Right renal pelvis (tissue), 4 donors: ENCODE measurements at regions not wholly inside any gene's neighbourhood (a gene's known extent, or its start where the extent isn't known, plus 50 kb on each side); places are given as distances from the start of the nearest gene placed in this dataset.
"Not testable (repeated sequence)": the region's sequence is repeated elsewhere in the genome, so short reads cannot be mapped to it uniquely, and the experiment has no call there.

ENCODE experiments used
- DNase-seq, 4 donors: peaks; one replicate each; pipeline ENCODE4 v3.0.0-alpha.2; 2013; ENCODE audit warnings: low read depth in 4 of 4, low spot score in 3 of 4, missing footprints in 1 of 4

DNA sequence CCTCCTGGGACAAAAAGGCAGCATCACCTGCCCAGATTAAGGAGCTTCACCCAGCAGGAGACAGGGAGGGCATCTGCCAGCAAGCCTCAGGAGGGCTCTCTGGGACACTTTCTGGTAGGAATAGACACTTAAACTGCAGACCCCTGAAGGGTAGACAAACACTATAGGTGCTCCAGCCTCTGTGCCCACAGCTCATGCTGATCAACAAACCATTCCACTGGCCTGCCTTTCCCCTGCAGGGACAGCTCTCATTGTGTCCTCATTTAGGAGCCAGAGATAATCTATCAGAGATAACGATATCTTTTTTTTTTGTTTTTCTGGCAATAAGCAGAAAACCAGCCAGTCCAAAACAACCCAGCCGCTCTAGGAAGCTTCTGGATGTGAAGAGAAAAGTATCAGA, 251.8 kb upstream of the CCDC196 start:
- no peak for DNase-seq

DNA sequence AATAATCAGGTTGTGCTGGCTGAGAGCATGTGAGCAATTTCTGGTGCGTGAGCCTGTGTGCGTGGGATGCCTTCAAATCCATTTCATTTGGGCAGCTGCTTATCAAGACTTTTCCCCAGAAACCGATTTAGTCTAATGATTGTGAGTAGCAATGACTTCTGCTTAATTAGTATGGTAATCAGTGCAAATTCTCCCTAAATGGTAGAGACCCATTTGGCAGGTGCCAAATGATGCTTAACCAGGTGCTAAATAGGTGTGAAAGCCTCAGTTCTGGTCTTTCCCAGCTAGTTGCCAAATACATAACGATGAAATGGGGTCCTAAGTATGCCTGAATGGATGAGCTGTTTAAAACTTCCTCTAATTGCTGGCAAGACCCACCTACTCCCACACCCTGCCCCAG, 248.4 kb upstream of the CCDC196 start:
- DNase-seq = no peak

DNA sequence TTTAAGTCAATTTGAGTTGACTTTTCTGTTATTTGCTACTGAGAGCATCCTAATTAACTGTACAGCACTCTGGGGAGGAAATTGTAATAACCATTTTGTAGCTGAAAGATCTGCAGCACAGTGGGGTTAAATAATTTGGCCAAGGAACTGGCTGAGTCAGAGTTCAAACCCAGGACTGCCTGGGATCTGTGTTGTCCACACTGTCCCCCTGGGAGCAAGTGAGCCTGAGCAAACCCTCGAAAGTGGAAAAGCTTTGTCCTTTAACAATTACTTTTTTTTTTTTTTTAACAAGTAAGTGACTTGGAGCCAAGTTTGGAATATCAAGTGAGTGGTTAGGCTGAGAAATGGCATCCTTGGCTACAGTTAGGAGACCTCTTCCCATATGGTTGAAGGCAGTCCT, 247.2 kb upstream of the CCDC196 start:
- DNase-seq = no peak

DNA sequence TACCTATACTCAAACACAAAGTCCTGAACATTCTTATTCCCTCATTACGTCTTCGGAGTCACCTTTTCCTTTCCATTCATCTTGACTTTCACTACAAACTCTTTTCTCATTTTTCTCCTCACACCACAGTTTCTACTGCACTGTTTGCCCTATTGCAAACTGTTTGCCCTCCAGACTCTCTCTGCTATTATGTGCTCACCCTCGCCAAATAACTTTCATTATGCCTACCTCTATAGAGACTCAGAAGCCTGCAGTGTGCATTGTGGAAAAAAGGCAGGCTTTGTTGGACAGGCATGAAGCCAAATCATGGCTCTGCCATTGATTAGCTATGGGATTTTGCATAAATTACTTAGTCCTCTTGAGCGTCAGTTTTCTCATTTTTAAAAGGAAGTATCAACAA, 246.6 kb upstream of the CCDC196 start:
- DNase-seq = no peak

DNA sequence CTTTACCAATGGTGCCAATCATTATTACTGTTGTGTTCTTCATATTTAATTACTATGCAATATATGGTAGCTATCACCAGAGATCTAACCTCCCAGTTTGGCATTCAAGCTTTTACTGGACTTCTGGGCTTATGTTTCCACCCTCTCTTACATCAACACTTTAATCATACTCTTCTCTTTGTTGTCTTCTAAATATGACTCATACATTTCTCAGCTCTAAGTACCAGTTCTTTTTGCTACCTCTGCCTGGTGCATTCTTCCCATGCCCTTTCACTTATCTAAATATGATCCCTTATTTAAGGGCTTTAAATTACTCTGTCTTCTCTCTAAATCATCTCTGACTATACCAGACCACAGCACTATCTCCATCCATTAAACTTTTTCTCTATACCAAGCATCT, 246.1 kb upstream of the CCDC196 start:
- DNase-seq = no peak

DNA sequence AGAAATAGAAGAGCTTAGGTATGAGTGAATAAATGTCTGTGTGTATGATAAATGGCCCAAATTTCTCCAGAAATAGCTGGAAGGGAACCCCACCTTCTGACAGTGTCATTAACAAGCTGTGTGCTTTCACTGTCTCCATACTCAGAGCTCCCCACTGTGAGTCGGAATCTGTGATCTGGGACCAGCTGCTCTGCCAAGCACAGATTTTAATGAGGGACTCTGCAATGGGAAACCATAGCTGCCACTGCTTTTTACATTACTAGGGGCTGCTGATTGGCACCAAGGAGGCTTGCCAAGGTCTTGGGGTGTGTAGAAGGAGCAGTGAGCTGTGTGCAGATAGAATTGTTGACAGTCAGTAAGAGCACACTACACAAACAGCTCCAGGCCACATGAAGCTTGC, 244.2 kb upstream of the CCDC196 start:
- no peak for DNase-seq

DNA sequence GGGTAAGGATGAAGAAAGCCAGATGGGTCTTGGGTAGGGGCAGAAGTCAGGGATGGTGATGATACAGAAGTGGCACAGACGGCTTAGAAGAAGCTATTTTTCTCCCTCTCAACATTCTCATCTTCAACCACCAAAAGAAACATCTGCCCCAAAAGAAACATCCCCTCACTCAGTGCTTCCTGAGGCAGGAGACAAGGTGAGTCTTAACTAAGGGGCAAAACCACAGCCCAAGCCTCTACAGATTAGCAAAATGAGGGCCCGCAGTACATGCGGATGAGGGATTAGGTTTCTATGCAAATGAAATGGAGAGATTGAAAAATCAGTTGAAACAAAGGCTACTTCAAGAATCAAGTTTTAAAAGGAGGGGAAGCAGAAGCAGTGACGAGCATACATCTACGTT, 241.3 kb upstream of the CCDC196 start:
- DNase-seq = no peak

DNA sequence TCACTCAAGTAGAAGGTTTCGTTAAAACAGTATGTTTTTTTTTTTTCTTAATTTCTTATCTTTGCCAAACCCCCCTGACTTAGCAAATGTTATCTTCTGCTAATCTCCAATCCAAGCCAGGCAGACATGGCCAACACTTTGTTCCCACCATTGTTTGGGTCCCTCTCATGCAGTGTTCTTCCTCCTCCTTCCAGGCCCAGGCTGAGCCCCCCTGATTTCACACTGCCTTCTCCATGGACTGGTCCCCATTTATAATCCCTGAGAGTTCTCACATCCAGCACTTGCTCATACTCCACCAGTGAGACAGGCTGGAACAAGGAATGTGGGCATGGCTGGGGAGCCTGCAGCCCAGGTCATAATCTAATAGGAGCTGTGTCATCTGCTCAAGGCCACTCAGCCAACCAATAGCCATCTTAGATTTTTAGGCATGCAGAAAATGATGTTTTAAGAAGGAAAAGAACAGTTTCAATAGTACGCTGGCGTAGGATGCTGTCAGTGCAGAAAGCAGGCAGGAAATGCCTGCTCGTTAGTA, 238.4 kb upstream of the CCDC196 start:
- no peak for DNase-seq

DNA sequence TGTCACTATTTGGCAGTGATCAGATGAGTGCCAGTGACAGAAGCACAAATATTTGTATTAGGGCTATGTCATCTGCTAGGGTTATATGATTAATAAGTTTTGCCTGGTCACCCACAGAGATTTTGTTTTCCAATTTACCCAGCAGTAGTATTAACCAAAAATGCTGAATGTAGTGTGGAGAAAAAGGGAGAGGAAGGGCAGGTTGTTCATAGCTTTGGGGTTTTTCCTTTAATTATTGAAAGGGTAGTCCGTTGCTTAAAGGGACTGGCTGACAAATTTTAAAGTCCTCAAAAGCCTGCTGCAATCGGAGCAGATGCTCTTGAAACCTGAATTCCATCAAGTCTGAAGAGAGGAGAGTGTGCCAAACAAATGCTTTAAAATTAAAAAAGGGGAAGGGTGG, 237.9 kb upstream of the CCDC196 start:
- DNase-seq = no peak

DNA sequence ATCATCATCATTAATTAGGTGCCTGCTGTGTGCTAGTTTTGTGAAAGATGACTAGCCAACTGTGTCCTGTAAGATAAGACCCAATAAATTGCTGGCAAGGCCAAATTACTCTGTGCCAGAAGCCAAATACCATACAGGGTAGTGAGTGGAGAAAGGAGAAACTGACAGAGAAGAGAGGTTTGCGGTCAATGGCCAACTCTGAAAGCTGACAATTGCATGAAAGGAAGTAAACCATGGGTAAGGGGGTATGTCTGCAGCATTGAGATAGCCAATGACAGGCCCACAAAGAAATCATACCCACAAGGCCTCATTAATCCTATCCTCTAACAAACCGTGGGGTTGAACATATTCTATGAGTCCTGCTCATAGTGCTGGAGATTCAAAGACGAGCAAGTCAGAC, 236.6 kb upstream of the CCDC196 start:
- DNase-seq = no peak

DNA sequence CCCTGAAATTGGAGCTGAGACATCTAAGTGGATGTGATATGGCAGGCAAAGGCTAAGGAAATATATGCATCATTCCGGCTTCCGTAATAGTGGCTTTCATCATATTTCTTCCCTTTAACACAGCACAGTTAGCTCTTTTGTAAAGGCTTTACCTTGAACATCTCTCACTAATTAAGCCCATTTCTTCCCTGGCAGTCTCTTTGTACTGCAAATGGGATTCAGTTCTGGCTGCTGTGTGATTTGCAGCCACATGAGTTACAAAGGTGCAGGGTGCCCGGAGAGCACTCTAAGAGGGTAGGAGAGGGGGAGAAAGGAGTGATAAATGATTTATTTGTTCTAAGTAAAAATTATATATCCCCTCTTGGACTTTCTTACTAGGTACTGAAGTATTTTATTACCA, 232.1 kb upstream of the CCDC196 start:
- DNase-seq = no peak

DNA sequence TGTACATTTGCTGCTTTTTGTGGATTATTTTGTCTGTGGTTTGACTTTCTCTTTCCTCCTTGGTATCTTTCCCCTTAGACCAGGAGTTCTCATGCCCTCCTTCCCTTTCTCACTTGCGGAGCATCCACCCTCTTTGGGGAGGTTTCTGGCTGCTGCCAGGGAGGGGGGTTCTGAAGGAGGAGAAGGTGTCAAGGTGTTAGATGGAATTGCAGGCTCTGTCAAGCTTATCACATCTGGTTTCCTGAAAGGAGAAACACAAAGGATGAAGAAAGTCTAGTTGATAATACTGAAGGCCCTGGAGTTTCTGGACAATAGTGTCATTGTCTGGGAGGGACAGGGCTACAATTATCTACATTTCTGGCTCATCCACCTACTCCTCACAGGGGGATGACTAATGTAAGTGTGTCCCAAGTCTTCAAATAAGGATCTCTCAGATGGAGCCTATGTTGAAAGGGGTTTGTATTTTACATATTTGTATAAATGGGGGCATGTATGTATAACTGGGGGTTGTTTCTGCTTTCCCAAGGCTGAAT, 217.3 kb upstream of the CCDC196 start:
- no peak for DNase-seq

DNA sequence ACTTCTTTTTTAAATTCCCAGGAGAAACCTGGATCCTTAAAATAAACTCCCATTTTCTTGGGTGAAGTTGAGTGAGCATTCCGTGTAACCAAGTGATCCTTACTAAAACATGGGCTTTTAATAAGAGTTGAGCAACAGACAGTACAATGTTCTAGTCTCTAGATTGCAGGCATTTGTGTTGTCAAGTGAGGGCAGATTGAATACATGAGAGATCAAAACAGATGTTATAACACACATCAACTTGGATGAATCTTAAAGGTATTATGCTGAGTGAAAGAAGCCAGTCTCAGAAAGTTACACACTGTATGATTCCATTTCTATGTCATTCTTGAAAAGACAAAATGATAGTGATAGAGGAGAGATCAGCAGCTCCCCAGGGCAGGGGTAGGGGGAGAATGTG, 213.9 kb upstream of the CCDC196 start:
- DNase-seq = no peak

DNA sequence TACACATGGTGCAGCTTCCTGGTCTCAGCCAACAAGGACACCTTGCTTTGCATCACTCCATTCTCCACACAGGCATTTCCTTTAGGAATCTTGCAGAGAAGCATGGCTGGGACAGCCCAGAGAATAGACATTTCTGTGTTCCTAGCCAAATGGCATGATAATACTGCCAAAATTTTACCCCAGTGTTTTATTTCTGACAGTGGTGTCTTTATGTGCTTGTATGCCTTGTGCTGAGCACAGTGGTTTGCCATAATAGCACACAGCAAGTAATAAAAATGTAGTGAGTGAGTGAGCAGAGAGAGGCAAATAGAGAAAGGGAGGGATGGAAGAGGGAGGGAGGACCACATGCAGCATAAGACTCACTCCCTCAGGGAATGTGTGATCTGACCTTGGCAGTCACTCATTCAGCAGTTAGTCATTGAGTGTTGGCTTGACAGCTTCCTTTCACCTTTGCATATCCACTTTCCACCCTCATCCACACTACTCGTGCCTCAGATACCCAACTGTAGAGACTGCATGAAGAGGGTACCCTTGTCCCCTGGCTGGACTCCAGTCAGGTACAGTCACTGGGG, 212.8 kb upstream of the CCDC196 start:
- DNase-seq = no peak

DNA sequence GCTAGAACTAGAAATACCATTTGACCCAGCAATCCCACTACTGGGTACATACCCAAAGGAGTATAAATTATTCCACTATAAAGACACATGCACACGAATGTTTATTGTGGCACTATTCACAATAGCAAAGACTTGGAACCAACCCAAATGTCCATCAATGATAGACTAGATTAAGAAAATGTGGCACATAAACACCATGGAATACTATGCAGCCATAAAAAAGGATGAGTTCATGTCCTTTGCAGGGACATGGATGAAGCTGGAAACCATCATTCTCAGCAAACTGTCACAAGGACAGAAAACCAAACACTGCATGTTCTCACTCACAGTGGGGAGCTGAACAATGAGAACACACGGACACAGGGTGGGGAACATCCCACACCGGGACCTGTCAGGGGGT, 207.8 kb upstream of the CCDC196 start:
- not testable (repeated sequence) for DNase-seq

DNA sequence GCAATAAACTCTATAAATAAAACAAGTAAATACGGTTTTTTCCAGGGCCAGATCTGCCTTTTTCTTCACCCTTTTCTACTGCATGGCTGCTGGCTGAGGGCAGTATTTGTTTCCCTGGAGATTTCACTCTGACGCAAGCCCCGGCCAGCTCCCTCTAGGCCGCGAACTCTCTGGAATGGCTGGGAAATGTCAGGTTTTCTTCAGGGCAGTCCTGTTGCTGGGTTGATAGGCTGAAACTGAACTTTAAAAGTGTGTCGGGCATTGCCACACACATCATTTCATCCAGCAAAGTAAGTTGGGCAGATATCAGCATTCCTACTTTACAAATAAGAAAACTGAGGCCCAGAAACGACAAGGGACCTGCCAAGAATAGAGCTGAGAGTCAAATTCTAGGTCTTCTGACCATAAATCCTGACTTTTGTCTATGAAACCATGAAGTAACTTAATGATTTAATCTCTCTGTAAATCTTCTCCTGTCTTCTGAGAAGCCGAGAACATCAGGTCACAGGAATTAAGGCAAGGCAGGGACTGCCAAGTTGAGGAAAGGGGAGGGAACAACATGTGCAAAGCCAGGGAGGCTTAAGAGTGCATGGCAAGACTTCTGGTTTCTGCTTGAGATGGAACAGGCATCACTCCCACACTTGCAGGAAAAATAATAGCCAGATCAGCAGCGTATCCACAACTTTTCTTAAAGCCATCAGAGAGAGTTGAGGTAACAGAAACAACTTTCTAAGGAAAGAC, 205.0 kb upstream of the CCDC196 start:
- no peak for DNase-seq

DNA sequence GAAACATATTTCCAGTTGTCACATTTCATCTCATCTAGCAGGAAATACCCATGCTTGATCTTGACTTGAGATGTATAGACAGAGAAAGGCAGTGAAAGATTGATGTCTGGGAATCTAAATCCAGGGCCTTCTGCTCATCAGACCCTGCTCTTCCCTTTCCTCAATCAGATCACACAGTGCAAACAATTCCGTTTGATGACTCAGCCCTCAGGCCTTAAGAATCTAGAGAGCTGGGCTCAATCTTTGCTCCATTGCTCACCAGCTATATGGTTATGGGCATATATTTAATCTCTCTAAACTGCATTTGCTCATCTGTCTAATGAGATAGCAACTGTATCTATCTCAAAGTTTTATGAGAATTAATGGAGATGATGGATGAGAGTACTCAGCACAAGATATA, 201.8 kb upstream of the CCDC196 start:
- no peak for DNase-seq

DNA sequence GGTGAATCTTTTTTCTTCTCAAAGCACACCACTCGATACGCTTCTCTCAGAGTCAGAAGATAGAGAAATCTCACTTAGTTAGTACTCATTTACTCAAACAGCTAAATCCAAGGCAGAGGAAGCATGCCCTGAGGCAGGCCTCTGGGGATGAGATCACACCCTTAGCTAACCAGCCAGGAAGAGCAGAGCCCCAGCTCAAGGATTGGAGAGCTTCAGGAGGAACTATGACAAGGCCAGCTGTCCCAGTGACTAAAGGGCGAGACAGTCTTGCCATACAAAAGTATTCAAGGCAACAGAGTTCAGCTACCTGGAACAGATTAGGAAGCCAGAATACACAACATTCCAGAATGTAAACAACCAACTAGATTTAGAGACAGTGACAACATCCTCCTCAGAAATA, 197.7 kb upstream of the CCDC196 start:
- DNase-seq = no peak

DNA sequence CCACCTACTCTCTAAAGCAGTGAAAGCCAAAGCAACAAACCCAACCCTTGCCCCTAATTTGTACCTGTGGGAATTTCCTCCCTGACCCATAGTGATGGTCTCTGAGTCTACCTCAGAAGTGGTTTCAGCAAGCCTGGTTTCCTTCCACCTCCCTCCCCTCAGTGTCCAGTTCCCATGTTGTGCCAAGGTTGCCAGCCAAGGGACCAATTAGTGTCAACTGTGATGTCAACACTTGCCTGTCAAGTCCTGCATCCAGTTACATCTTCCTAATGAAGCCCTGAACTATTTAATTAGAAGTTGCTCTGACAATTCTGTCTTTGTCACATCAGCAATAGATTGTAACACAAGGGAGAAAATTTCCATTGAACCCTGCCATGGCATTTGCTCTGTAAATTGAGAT, 194.4 kb upstream of the CCDC196 start:
- DNase-seq = no peak

DNA sequence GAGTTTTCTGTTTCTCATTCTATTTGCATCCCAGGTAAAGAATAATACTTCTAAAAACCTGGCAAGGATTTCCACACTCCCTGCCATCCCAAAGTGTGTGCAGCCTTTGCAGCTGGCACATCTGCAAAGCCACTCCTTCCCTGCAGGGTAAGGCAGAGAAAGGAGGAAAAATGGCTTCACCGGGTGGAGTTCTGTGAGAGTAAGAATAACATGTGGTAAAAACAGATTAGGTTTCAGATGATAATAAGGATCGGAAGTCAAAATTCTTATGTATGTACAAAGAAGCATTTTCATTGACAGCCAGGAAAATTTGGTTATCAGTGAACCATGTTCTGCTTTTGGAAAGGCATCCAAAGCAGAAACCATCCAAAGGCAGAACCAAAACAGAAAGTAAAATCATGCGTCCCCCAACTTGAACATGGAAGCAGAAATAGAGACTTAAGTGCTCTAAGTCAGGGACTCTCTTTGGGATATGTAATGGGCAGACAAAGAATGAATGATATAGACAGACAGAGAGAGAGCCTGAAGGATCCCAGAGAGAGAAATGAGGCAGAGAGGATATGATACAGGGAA, 192.6 kb upstream of the CCDC196 start:
- no peak for DNase-seq

DNA sequence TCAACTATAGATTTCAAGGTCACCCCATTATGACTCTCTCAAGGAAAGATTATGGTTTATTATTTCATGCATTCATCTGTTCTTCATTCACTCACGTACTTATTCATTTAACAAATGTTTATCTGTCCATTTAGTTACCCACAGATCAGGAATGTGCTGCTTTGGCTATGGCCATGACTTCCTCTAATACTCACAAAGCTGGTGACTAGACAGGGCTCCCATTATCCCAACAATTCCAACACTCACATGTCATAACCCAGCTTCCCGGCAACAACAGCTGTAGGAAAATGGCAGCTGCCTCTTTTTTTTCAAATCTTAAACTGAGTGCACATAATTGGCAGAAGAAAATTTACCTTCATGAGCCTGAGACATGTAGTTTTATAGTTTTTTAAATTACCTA, 190.8 kb upstream of the CCDC196 start:
- DNase-seq = no peak

DNA sequence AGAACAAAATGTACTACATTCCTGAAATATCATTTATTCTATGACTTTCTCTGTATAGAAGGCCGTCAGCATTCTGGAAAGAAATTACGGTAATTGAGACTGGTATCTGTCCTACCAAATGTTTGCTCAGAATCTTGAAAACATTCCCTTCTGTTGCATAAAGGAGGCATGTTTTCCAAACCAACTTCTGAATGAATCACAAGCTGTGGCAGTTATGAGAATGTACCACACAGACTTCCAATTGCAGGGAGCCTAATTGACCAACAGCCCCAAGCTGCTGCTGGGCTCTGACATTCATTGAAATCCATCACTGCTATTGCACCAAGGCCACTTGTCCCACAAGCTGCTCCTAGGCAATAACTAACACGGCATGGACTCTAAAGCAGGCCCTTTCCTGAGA, 185.3 kb upstream of the CCDC196 start:
- no peak for DNase-seq
